HG03039 (cell line): ENCODE measurements at regions not wholly inside any gene's neighbourhood (a gene's known extent, or its start where the extent isn't known, plus 50 kb on each side); places are given as distances from the start of the nearest gene placed in this dataset.

Experiments
- ATAC-seq: cut with Tn5 transposase; IDR thresholded peaks from one replicate; pipeline ENCODE4 v1.9.1; 2021; ENCODE audit warnings: mild to moderate bottlenecking, moderate library complexity; ENCODE audit not compliant: unreplicated experiment

- ATAC-seq: no peak
Observed at GRCh38 chr2:120618830-120619229, 116.8 kb upstream of the GLI2 start.

GRCh38 chr2:120619579-120619978, 116.1 kb upstream of the GLI2 start:
- no peak for ATAC-seq

- ATAC-seq: no peak
Observed at GRCh38 chr2:120620025-120620793, 115.5 kb upstream of the GLI2 start.

- ATAC-seq: no peak
Observed at GRCh38 chr2:120622159-120622869, 113.4 kb upstream of the GLI2 start.

GRCh38 chr2:120622886-120623753, 112.5 kb upstream of the GLI2 start:
- no peak for ATAC-seq

GRCh38 chr2:120624061-120624737, 111.5 kb upstream of the GLI2 start:
- no peak for ATAC-seq

GRCh38 chr2:120624738-120625446, 110.8 kb upstream of the GLI2 start:
- ATAC-seq: no peak

- no peak for ATAC-seq
Observed at GRCh38 chr2:120625865-120626560, 109.7 kb upstream of the GLI2 start.

- ATAC-seq: no peak
Observed at GRCh38 chr2:120626566-120626965, 109.1 kb upstream of the GLI2 start.

- ATAC-seq: no peak
Observed at GRCh38 chr2:120628248-120628647, 107.4 kb upstream of the GLI2 start.

GRCh38 chr2:120629241-120629895, 106.3 kb upstream of the GLI2 start:
- no peak for ATAC-seq

GRCh38 chr2:120630031-120630701, 105.5 kb upstream of the GLI2 start:
- ATAC-seq: no peak

- ATAC-seq: no peak
Observed at GRCh38 chr2:120631236-120631635, 104.4 kb upstream of the GLI2 start.

- ATAC-seq: no peak
Observed at GRCh38 chr2:120631724-120632123, 103.9 kb upstream of the GLI2 start.

- no peak for ATAC-seq
Observed at GRCh38 chr2:120632796-120633646, 102.6 kb upstream of the GLI2 start.

- no peak for ATAC-seq
Observed at GRCh38 chr2:120634533-120634932, 101.1 kb upstream of the GLI2 start.

GRCh38 chr2:120635146-120635545, 100.5 kb upstream of the GLI2 start:
- ATAC-seq: no peak

GRCh38 chr2:120637847-120638246, 97.8 kb upstream of the GLI2 start:
- ATAC-seq: no peak
